ENCODE measurements at regions not wholly inside any gene's neighbourhood (a gene's known extent, or its start where the extent isn't known, plus 50 kb on each side); places are given as distances from the start of the nearest gene placed in this dataset.

GRCh38 chr10:85528318-85528652, 838.3 kb downstream of the GRID1 start:
- no peak for DNase-seq

GRCh38 chr10:85531706-85532105, 834.9 kb downstream of the GRID1 start:
- DNase-seq, result no peak

GRCh38 chr10:85532773-85533172, 833.8 kb downstream of the GRID1 start:
- no peak for DNase-seq

- DNase-seq, result no peak
These were observed 830.7 kb downstream of the GRID1 start for GRCh38 chr10:85535926-85536325.

GRCh38 chr10:85537561-85537960, 829.0 kb downstream of the GRID1 start:
- no peak for DNase-seq

- no peak for DNase-seq
These were observed 828.0 kb downstream of the GRID1 start for GRCh38 chr10:85538601-85539000.

GRCh38 chr10:85542152-85542551, 824.4 kb downstream of the GRID1 start:
- no peak for DNase-seq

GRCh38 chr10:85542936-85543730, 823.5 kb downstream of the GRID1 start:
- no peak for DNase-seq

- DNase-seq, result no peak
These were observed 821.6 kb downstream of the GRID1 start for GRCh38 chr10:85544956-85545355.

- DNase-seq, result no peak
These were observed 820.7 kb downstream of the GRID1 start for GRCh38 chr10:85545874-85546273.

- DNase-seq, result no peak
These were observed 819.1 kb downstream of the GRID1 start for GRCh38 chr10:85547460-85548023.

GRCh38 chr10:85548034-85548433, 818.6 kb downstream of the GRID1 start:
- DNase-seq, result peak in 45 of 58 donors; percentile 2 to 79 (median 27)
